H1 (cell line): ENCODE measurements at regions not wholly inside any gene's neighbourhood (a gene's known extent, or its start where the extent isn't known, plus 50 kb on each side); places are given as distances from the start of the nearest gene placed in this dataset.

Source experiments
- RAD21 ChIP-seq, 2 experiments: IDR thresholded peaks in 1 of 2; conservative IDR thresholded peaks in 1 of 2; 2 replicates each; pipeline ENCODE4 v1.6.1; 2011; ENCODE audit warnings: low read depth in 2 of 2, low read length in 2 of 2, improper control_type of control experiment in 1 of 2, inconsistent platforms in 1 of 2, mild to moderate bottlenecking in 1 of 2, moderate library complexity in 1 of 2
- TAF7 ChIP-seq: optimal IDR thresholded peaks from 2 replicates; pipeline ENCODE3; 2011; ENCODE audit warnings: low read depth, mild to moderate bottlenecking, inconsistent platforms, low read length, moderate library complexity, borderline replicate concordance
- TF ChIP-seq, protein P1 (sequence below): IDR thresholded peaks from 2 replicates; pipeline ENCODE4 v1.6.1; 2012; ENCODE audit warnings: inconsistent platforms

DNA sequence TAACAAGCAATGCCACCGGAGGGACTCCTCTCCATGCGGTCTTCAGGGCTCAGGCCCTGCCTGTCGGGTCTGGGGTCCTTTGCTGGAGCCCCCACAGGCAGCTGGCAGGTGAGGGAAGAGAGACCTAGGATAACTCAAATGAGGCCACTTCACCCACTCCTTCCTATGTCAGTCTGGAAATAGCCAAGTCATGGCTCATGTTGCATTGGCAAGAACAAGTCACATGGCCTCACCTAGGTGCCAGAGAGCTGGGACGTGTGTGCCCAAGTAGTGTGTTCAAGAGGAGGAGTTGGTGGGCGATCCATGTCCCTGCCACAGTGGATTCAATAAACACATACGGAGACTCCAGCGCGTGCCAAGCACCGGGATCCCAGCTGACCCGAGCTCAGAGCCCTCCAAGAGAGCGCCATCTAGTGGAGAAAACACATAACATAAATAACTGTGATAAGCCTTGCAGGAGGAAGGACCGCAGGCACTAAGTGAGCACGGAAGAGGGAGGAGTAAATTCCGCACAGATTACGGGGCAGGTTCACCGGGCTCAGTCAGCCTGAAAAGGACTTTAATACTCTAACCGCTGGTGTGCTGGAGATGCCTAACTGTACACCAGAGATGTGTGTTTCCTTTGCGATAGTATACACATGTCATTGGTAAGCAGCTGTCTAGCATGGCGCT, 580.8 kb downstream of the CCDC171 start (continued):
- TF ChIP-seq TAF7 (no peak), RAD21 (IDR thresholded peaks at IDR 0.05 in 1 of 2, conservative IDR thresholded peaks at IDR 0.05 in 1 of 2; ENCODE audit: low read depth in 2 of 2, low read length in 2 of 2) (peak; percentile 82 to 89)
- TF ChIP-seq, protein P1, sequence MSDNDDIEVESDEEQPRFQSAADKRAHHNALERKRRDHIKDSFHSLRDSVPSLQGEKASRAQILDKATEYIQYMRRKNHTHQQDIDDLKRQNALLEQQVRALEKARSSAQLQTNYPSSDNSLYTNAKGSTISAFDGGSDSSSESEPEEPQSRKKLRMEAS: peak; percentile 67
